Stimulated activated CD8-positive, alpha-beta memory T cell treated with anti-CD3 and anti-CD28 coated beads, Interleukin-15, amount 100 ng/mL, for 48 hours (primary cell): ENCODE measurements at regions not wholly inside any gene's neighbourhood (a gene's known extent, or its start where the extent isn't known, plus 50 kb on each side); places are given as distances from the start of the nearest gene placed in this dataset.
"Not testable (repeated sequence)": the region's sequence is repeated elsewhere in the genome, so short reads cannot be mapped to it uniquely, and the experiment has no call there.

Experiments
- DNase-seq, 2 donors: peaks; one replicate each; pipeline ENCODE4 v3.0.0-alpha.2; 2020; ENCODE audit warnings: low read depth in 2 of 2

- DNase-seq, result no peak
Observed at GRCh38 chr16:88331989-88332920, 50.5 kb upstream of the ZNF469 start.

- DNase-seq, result not testable (repeated sequence)
Observed at GRCh38 chr16:88332921-88333825, 49.6 kb upstream of the ZNF469 start.
